ENCODE measurements at regions not wholly inside any gene's neighbourhood (a gene's known extent, or its start where the extent isn't known, plus 50 kb on each side); places are given as distances from the start of the nearest gene placed in this dataset.

- TF ChIP-seq CTCF (conservative IDR thresholded peaks at IDR 0.05; ENCODE audit: low read depth, low read length), result peak; percentile 46
- no peak for TF ChIP-seq EZH2 (IDR thresholded peaks at IDR 0.05; ENCODE audit: borderline replicate concordance, low read depth, low read length, poor library complexity, severe bottlenecking)
These were observed 467.5 kb upstream of the CXADR start for GRCh38 chr21:17045214-17045853.

All from A673 (cell line).